ENCODE measurements at regions not wholly inside any gene's neighbourhood (a gene's known extent, or its start where the extent isn't known, plus 50 kb on each side); places are given as distances from the start of the nearest gene placed in this dataset.

DNA sequence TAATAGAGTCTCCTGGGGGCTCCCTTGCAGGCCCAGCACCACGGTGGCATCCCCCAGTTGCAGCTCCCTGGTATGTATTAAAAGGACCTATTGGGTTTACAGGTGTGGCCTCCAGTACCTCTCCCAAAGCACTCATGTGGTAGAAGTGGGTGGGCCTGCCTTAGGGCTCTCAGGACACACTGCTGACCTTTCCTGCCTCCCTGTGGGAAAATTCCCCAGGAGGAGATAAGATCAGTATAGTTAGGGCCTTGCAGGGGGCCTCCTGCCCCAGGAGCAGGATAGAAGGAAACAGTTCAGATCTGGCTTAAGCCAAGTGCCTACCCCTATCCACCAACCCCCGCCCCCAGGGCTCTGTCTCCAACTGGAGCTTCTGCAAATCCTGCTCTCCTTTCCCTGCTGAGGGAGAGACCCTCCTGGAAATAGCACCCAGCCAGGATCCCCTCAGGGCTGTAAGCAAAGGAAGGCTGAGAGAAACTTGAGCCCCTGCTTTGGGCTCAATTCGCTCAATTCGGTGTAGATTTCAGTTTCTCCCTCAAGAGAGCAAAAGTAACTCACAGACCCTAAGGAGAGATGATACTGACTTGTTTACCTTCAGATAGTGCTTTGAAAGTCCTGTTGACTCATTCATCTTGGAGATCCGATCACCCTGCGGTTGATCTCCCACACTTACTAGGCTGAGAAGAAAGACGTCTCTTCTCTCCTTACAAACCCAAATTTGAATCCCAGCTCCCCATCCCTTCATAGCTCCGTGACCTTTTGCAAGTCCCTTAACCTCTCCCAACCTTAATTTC, 130.6 kb downstream of the WDR11 start:
- in situ Hi-C loops (cut with HindIII; ENCODE audit: low sequenced_read_pairs), result no loop called here
- no peak for DNase-seq (ENCODE audit: low spot score)

DNA sequence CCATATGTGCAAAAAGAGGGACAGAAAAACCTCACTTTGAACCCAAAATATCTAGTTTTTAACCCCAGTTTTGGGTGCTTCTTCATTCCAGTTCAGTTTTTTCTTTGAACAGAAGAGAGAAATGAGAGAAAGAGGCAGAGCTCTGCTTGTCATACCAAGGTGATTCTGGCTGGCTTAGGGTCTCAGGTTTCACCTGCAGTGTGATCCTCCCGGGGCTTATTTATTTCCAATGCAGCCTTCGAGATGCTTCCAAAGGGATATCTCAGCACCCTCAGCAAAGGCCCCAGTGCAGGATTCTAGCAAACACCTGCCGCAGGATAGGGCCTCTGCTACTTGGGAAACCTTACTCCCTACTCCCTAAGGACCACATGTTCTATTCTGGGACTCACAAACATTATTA, 131.3 kb downstream of the WDR11 start:
- in situ Hi-C loops (cut with HindIII; ENCODE audit: low sequenced_read_pairs), result no loop called here
- no peak for DNase-seq (ENCODE audit: low spot score)

DNA sequence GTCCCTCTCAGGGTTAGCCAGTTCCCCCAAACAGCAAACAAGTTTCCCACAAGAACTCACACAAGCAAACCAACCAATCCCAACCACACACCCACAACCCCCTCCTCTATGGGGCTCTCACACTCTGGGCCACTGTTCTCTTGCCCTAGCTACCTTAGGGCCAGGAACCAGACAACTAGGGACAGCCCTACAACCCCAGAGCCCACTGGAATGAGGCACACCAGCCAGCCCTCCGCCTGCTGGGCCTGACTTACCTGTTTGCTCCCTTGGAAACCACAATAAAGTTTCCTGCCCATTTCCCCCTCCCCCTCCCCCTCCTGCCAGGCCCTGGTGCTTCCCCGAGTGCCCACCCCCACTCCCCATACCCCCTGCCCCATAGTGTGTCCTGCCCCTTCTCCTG, 132.6 kb downstream of the WDR11 start:
- DNase-seq (ENCODE audit: low spot score), result no peak
- in situ Hi-C loops (cut with HindIII; ENCODE audit: low sequenced_read_pairs), result no loop called here

GRCh38 chr10:120984221-120984620, 133.1 kb downstream of the WDR11 start:
- in situ Hi-C loops (cut with HindIII; ENCODE audit: low sequenced_read_pairs), result no loop called here
- DNase-seq (ENCODE audit: low spot score), result no peak

DNA sequence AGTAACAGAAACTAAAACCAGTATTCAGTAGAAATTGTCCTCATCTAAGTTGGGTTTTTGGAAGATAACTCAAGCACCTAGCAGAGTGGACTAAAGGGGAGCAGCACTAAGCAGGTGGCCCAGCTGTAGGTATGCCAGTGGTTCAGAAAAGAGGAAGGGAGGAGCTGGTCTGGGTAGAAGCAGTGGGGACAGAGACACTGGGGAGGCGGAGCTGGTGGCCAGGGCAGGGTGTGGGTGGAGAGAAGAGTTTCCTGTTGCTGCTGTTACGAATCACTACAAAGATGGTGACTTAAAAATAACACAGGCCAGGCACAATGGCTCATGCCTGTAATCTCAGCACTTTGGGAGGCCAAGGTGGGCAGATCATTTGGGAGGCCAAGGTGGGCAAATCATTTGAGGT, 136.2 kb downstream of the WDR11 start:
- DNase-seq (ENCODE audit: low spot score), result no peak
- in situ Hi-C loops (cut with HindIII; ENCODE audit: low sequenced_read_pairs), result no loop called here

- DNase-seq (ENCODE audit: low spot score), result no peak
- in situ Hi-C loops (cut with HindIII; ENCODE audit: low sequenced_read_pairs), result no loop called here
Observed at GRCh38 chr10:120988751-120989150, 137.6 kb downstream of the WDR11 start.

DNA sequence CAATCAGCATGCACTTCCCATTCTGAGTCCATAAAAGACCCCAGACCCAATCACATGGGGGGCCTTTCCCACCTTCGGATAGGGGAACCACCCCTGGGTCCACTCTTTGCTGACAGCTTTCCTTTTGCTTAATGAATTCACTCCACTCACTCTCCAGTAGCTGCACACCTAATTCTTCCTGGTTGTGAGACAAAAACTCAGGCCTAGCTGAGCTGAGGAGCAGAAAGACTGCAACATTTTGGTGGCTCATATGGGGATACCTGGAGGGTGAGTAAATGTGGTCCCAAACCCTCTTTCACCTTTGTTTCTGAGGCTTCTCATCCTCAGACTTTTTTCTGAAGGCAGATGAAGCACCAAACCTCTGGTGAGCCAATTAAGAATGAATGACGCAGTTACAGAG, 138.1 kb downstream of the WDR11 start:
- in situ Hi-C loops (cut with HindIII; ENCODE audit: low sequenced_read_pairs), result no loop called here
- DNase-seq (ENCODE audit: low spot score), result no peak

DNA sequence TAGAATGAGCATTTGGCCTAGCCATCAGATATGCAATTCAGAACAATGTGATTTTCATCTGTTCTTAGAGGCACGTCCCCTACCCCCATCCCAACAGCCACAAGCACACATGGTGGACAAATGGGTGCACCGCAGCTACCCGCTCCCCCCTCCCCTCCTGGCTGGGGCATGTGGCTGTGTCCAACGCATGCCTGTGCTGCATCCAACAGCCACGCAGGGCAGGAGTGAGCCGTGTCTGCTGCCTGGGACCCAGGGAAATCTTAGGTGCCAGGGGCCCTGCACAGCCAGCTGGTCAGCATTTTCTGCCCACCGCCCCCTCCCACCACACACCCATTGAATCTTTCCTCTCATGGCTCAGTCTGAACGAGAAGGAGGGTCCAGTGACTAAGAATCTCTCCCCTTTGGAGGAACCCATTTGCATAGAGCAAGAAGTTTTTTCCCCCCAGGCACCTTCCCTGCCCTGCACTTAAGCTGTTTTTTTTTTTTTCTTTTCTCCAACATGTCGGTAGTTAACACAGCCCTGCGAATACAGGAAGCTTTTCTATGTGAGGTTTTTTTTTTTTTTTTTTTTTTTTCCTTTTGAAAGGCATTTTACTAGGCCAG, 138.9 kb downstream of the WDR11 start:
- in situ Hi-C loops (cut with HindIII; ENCODE audit: low sequenced_read_pairs), result no loop called here
- no peak for DNase-seq (ENCODE audit: low spot score)

GRCh38 chr10:120990831-120991230, 139.7 kb downstream of the WDR11 start:
- in situ Hi-C loops (cut with HindIII; ENCODE audit: low sequenced_read_pairs), result no loop called here
- no peak for DNase-seq (ENCODE audit: low spot score)

DNA sequence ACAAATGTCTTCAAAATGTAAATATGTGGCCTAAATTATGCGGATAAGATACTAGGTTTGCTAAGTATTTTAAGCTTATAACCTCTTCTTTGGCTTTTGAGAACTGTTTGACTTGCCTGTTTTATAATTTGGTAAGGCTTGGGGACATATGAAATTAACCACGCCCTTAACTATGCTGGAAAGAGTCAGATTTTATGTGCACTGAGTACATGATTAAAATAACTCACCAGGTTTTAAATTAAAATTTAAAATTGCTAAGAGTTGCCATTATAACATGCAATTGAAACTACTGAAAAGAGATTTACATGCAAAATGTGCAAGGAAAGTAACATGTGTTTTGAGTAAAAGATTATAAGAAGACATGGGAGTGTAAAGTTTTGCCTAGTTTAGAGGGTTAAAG, 141.9 kb downstream of the WDR11 start:
- in situ Hi-C loops (cut with HindIII; ENCODE audit: low sequenced_read_pairs), result no loop called here
- no peak for DNase-seq (ENCODE audit: low spot score)

GRCh38 chr10:120995768-120996167, 144.6 kb downstream of the WDR11 start:
- in situ Hi-C loops (cut with HindIII; ENCODE audit: low sequenced_read_pairs), result no loop called here
- DNase-seq (ENCODE audit: low spot score), result no peak

- DNase-seq (ENCODE audit: low spot score), result no peak
- in situ Hi-C loops (cut with HindIII; ENCODE audit: low sequenced_read_pairs), result no loop called here
Observed at GRCh38 chr10:120996456-120997034, 145.4 kb downstream of the WDR11 start.

GRCh38 chr10:120997313-120997712, 146.2 kb downstream of the WDR11 start:
- in situ Hi-C loops (cut with HindIII; ENCODE audit: low sequenced_read_pairs), result no loop called here
- DNase-seq (ENCODE audit: low spot score), result no peak

GRCh38 chr10:120997756-120998155, 146.6 kb downstream of the WDR11 start:
- in situ Hi-C loops (cut with HindIII; ENCODE audit: low sequenced_read_pairs), result no loop called here
- no peak for DNase-seq (ENCODE audit: low spot score)

DNA sequence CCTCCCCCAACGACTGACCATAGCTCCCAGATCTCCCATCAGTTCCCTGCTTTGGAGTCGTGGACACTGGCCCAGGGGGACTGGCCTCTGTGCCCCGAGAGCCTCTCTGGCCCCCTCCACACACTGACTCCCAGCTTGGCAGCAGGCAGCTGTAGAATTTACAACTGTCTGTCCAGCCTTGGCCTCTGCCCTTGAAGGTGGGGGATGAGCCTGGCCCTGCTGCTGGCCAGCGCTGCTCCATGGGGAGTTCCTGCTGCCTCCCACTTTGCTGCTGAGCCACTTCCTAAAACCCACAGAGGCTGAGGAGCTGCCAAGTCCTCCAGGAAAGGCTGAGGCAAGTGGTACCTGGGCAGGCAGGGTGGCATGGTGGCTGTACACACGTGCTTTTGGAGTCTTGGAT, 147.1 kb downstream of the WDR11 start:
- in situ Hi-C loops (cut with HindIII; ENCODE audit: low sequenced_read_pairs), result no loop called here

DNA sequence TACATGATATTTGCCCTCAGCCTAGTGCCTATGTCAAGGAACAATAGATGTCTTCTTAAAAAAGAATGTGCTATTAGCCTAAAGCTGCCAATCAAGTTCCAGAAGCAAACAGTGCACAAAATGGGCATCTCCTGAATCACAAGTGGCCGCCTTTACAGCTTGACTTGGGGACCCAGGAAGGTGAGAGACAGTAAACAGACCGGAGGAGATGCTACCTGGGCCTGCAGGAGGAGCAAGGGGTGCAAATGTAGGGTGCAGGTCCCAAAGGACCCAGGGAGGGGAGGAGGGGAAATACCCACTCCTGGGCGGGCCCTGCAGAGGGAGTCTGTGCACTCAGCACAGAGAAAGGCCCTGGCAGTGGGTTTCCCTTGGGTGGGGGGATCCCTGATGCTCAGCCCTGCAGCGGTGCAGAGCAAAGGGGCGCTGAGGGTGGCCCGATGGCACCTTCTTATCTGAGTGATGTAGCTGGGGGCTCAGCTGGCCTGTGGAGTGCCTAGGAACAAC, 147.7 kb downstream of the WDR11 start:
- in situ Hi-C loops (cut with HindIII; ENCODE audit: low sequenced_read_pairs), result no loop called here
- no peak for DNase-seq (ENCODE audit: low spot score)

More for the DNA sequence above, 147.1 kb downstream of the WDR11 start:
- no peak for DNase-seq (ENCODE audit: low spot score)

GRCh38 chr10:120999868-121000267, 148.7 kb downstream of the WDR11 start:
- in situ Hi-C loops (cut with HindIII; ENCODE audit: low sequenced_read_pairs), result no loop called here
- no peak for DNase-seq (ENCODE audit: low spot score)

DNA sequence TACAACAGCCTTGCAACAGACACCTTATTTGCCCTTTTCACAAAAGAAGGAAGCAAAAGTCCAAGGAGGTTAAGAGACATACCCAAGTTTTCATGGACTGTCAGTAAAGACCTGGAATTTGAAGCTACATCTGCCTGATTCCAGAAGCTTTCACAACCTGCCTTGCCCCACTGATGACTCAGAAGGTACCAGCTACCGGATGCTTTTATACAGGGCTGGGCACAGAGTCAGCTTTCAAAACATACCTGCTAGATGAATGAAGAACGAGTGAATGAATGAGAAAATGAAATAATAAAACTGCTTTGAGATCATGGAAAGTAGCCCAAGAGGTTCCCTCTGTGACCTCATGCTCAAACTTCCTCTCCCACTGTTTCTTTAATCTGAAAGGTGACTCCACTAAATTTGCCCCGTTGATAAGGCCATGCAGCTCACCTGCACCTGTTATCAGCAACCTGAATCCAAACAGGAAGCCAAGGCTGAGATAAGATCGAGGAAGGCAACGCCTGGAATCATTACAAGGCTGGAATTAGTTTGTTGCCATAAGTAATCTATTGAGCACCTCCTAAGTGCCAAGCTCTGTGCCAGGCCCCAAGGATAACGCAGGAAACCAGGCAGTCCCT, 151.5 kb downstream of the WDR11 start:
- DNase-seq (ENCODE audit: low spot score), result no peak

GRCh38 chr10:121005948-121006587, 154.9 kb downstream of the WDR11 start:
- in situ Hi-C loops (cut with HindIII; ENCODE audit: low sequenced_read_pairs), result no loop called here
- no peak for DNase-seq (ENCODE audit: low spot score)

More for the DNA sequence above, 151.5 kb downstream of the WDR11 start:
- in situ Hi-C loops (cut with HindIII; ENCODE audit: low sequenced_read_pairs), result no loop called here

- no peak for DNase-seq (ENCODE audit: low spot score)
Observed at GRCh38 chr10:121007264-121007663, 156.1 kb downstream of the WDR11 start.

More at GRCh38 chr10:121007264-121007663, 156.1 kb downstream of the WDR11 start:
- in situ Hi-C loops (cut with HindIII; ENCODE audit: low sequenced_read_pairs), result no loop called here
